GM20000 (cell line): ENCODE measurements at regions not wholly inside any gene's neighbourhood (a gene's known extent, or its start where the extent isn't known, plus 50 kb on each side); places are given as distances from the start of the nearest gene placed in this dataset.

Experiments used
- DNase-seq: peaks from one replicate; pipeline ENCODE4 v3.0.0; 2012; ENCODE audit warnings: low spot score
- TF ChIP-seq, protein P1 (sequence below): IDR thresholded peaks from 2 replicates; pipeline ENCODE4 v1.5.1; 2012; ENCODE audit warnings: mild to moderate bottlenecking, control low read depth; ENCODE audit errors: extremely low read depth, missing control alignments

DNA sequence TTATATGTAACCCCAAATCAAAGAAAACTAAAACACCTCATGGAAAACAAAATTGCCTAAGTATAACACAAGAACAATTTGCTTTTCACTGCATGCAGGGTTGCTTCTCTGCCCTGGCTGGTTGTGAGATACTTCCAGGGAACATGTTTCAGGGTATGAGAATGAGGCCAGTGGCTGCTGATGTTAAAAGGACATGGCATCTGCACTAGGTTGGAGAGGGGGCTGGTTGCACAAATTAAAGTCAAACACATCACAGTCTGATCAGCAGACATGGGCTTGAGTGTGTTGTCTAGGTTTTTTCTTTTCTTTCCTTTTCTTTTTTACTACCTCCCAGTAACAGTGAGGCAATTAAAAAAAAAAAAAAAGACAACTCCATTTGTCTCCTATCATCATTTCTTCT is 374.9 kb downstream of the MCTP2 start:
- TF ChIP-seq, protein P1, sequence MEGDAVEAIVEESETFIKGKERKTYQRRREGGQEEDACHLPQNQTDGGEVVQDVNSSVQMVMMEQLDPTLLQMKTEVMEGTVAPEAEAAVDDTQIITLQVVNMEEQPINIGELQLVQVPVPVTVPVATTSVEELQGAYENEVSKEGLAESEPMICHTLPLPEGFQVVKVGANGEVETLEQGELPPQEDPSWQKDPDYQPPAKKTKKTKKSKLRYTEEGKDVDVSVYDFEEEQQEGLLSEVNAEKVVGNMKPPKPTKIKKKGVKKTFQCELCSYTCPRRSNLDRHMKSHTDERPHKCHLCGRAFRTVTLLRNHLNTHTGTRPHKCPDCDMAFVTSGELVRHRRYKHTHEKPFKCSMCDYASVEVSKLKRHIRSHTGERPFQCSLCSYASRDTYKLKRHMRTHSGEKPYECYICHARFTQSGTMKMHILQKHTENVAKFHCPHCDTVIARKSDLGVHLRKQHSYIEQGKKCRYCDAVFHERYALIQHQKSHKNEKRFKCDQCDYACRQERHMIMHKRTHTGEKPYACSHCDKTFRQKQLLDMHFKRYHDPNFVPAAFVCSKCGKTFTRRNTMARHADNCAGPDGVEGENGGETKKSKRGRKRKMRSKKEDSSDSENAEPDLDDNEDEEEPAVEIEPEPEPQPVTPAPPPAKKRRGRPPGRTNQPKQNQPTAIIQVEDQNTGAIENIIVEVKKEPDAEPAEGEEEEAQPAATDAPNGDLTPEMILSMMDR: no peak
- DNase-seq: no peak

DNA sequence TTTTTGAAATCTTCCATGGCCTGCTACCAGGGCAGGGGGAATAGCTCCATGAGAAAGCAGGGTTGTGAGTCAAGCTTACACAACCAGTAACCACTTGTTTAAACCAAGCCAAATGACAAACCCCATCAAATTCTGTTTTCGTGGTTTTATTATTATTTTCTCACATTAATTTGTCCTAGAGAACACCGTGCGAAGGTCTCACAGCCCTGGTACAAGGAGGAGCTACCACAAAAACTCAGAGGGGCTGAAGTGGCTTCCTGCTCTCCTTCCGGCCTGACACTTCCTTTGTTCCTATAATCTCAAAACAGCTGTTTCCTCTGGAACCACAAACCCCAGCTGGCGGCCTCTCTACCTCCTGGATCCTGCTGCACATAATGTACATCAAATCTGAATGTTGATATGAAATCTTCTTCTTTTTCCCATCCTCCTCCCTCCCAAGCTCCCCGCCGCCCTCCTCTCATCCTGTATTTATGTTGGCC is 375.9 kb downstream of the MCTP2 start:
- DNase-seq: no peak
- TF ChIP-seq, protein P1: no peak

DNA sequence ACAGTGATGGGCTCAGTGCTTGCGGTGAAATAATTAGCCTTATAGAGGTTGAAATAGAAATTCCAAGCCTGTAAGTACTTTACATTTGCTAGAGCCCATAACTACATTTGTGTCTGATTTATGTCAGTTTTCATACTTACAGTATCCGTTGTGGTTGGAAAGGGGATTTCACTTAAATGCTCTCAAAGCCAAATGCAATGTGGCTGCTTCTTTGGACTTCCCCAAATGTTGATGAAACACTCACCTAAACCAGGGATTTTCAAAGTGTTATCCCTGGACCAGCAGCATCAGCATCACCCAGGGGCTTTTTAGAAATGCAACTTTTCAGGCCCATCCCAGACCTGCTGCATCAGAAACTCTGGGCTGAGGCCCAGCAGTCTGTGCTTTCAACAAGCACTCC is 378.7 kb downstream of the MCTP2 start:
- TF ChIP-seq, protein P1: no peak
- DNase-seq: no peak

DNA sequence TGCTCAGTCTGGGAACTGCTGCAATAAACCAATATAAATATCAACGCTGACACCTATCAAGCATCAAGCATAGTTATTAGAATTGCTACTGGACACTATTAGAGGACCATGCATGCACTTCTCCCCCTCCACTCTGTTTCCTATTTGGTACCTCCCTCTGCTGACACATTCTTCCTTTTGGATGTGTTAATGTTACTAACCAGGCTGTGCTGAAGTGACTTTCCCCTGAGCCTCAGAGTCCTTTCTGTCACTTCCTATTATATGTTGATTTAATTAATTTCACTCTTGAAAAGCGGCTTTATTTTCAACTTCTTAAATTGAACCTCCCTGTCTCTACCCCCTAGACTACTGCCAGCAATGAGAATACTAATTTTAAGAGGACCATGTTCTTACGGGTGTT is 379.1 kb downstream of the MCTP2 start:
- no peak for DNase-seq
- TF ChIP-seq, protein P1: no peak

DNA sequence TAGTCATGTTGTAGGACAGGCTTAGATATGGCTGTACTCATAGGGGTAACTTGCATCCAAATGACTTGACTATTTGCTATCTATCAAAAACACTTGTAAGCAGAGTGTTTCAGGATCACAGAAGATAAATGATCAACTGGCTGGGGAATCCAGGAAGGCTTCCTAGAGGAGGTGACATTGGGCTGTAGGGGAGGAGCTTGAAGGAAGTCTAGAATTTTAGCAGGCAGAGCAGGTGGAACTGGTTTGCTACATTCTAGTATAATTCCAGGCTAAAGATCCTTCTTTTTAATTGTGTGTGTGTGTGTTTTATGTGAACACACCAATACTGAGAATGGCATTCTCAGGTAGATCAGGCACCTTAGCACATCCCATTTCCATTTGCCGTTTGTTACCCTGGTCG is 380.3 kb downstream of the MCTP2 start:
- no peak for DNase-seq
- TF ChIP-seq, protein P1: no peak

DNA sequence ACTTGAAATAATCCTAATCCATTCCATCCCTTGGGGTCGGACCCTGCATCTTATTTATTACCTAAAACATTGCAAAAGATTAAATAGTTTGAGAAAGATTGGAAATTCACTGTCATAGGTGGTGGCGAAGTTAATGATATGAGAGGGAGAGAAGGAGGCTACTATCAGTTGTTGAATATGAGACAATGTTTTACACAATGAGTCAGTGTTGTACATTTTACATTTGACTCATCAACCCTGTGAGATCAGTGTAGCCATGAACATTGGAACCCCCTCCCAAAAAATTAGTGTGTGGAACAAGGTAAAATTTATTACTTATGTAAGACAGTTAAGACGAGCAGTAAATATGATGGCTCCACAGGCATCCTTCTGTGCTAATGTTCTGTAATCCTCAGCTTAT is 384.3 kb downstream of the MCTP2 start:
- no peak for DNase-seq
- TF ChIP-seq, protein P1: no peak

DNA sequence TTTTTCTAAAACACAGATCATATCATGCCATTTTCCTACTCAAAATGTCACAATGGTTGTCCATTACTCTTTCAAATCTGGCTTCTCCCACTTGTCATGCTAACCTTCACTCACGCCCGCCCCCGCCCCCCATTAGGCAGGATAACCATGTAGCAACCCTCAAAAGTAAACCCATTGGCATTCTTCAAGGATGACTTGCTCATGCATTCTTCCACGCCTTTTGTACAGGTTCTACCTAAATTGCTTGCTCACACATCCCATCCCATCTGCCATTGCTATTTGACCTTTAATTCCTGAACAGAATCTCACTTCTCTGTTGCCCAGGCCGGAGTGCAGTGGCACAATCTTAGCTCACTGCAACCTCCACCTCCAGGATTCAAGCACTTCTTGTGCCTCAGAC is 389.3 kb downstream of the MCTP2 start:
- TF ChIP-seq, protein P1: no peak
- no peak for DNase-seq

DNA sequence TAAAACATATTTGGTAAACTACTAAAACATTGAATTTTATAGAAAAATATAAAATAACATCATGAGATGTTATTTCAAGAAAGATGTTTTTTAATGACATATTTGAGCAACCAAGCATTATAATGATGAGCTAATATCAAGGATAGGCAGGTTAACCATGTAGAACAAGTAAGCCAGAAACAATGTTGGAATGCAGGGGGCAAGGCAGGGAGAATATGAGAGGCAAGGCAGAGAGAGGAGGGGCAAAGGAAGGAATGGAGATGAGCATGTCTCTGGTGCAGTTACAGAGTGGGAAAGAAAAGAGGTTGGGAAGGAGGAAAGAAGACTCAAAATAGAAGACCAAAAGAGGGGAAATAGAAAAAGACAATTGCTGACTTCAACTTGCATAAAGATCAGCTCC is 390.4 kb downstream of the MCTP2 start:
- no peak for DNase-seq
- TF ChIP-seq, protein P1: no peak
